IMR-90 (cell line): ENCODE measurements at regions not wholly inside any gene's neighbourhood (a gene's known extent, or its start where the extent isn't known, plus 50 kb on each side); places are given as distances from the start of the nearest gene placed in this dataset.

Experiments used
- ATAC-seq: fragments of 200-7000 bp; cut with Tn5 transposase; 2 replicates; pipeline ENCODE4 v1.9.1; 2020; ENCODE audit warnings: low read depth, mild to moderate bottlenecking, moderate library complexity
- BruUV-seq: library from RNA; stranded (reverse); fragments of 400-500 nt; replicated peaks from 2 replicates; lab custom pipeline; 2021; lab: Mats Ljungman, UMichigan
- CTCF ChIA-PET: fragments of 300-600 bp; formaldehyde crosslinking; extraction: SDS; loops from one replicate; lab custom pipeline; 2021; ENCODE audit warnings: antibody characterized with exemption; lab: Yijun Ruan, JAX
- POLR2A ChIA-PET: fragments of 300-600 bp; sonication (Branson Sonifier 250); formaldehyde crosslinking; loops from one replicate; lab custom pipeline; 2022; ENCODE audit warnings: antibody characterized with exemption; ENCODE audit not compliant: unreplicated experiment; lab: Charles Lee
- DNase-seq: peaks from one replicate; pipeline ENCODE4 v3.0.0; 2013
- H2AFZ ChIP-seq: replicated peaks from 2 replicates; pipeline ENCODE3; 2013; ENCODE audit warnings: low read length, mild to moderate bottlenecking; ENCODE audit not compliant: poor library complexity
- H2AK5ac ChIP-seq: 2 replicates; pipeline ENCODE4 v1.6.1; 2013; ENCODE audit warnings: low read depth, low read length, inconsistent platforms
- H2AK9ac ChIP-seq: replicated peaks from 2 replicates; pipeline ENCODE3; 2013; ENCODE audit warnings: mild to moderate bottlenecking, low read depth, low read length, moderate library complexity; ENCODE audit not compliant: poor library complexity
- H2BK120ac ChIP-seq: 2 replicates; pipeline ENCODE4 v1.6.1; 2013; ENCODE audit warnings: low read depth, low read length, inconsistent platforms
- H2BK15ac ChIP-seq: 3 replicates; pipeline ENCODE4 v1.6.1; 2013; ENCODE audit warnings: low read depth, low read length, inconsistent platforms
- H2BK20ac ChIP-seq: 2 replicates; pipeline ENCODE4 v1.6.1; 2013; ENCODE audit warnings: low read depth, mild to moderate bottlenecking, inconsistent platforms, low read length, moderate library complexity
- H2BK5ac ChIP-seq: 2 replicates; pipeline ENCODE4 v1.6.1; 2013; ENCODE audit warnings: mild to moderate bottlenecking, low read depth, low read length, inconsistent platforms; ENCODE audit not compliant: poor library complexity, severe bottlenecking
- H3K14ac ChIP-seq: replicated peaks from 2 replicates; pipeline ENCODE4 v1.6.1; 2013; ENCODE audit warnings: low read depth, low read length, inconsistent platforms
- H3K18ac ChIP-seq: 2 replicates; pipeline ENCODE4 v1.6.1; 2013; ENCODE audit warnings: low read depth, low read length, control low read depth
- H3K23ac ChIP-seq: 2 replicates; pipeline ENCODE4 v1.6.1; 2013; ENCODE audit warnings: low read depth, low read length, inconsistent platforms
- H3K27ac ChIP-seq: 2 replicates; pipeline ENCODE4 v1.5.1; 2013; ENCODE audit warnings: mild to moderate bottlenecking, control low read depth, low read length; ENCODE audit not compliant: insufficient read depth
- H3K27me3 ChIP-seq: 2 replicates; pipeline ENCODE4 v1.6.1; 2013; ENCODE audit warnings: low read length; ENCODE audit not compliant: control insufficient read depth, insufficient read depth
- H3K36me3 ChIP-seq: 2 replicates; pipeline ENCODE4 v1.6.1; 2013; ENCODE audit warnings: low read length, mixed read lengths; ENCODE audit not compliant: control insufficient read depth, insufficient read depth
- H3K4ac ChIP-seq: 2 replicates; pipeline ENCODE4 v1.6.1; 2013; ENCODE audit warnings: low read depth, low read length, inconsistent platforms
- H3K4me1 ChIP-seq: 2 replicates; pipeline ENCODE4 v1.6.1; 2013; ENCODE audit warnings: low read length, mixed read lengths; ENCODE audit not compliant: control insufficient read depth, insufficient read depth
- H3K4me2 ChIP-seq: 2 replicates; pipeline ENCODE4 v1.6.1; 2013; ENCODE audit warnings: low read depth, mild to moderate bottlenecking, control low read depth, low read length, moderate library complexity
- H3K4me3 ChIP-seq: 2 replicates; pipeline ENCODE4 v1.5.1; 2013; ENCODE audit warnings: low read depth, mild to moderate bottlenecking, control low read depth, low read length, moderate library complexity; ENCODE audit not compliant: insufficient read depth
- H3K56ac ChIP-seq: 2 replicates; pipeline ENCODE4 v1.6.1; 2013; ENCODE audit warnings: low read length, inconsistent platforms; ENCODE audit not compliant: insufficient read depth; ENCODE audit errors: extremely low read depth
- H3K79me1 ChIP-seq, 2 experiments: 2 replicates each; pipeline ENCODE4 v1.6.1; 2013; ENCODE audit warnings: low read length in 2 of 2, inconsistent platforms in 1 of 2, low read depth in 1 of 2
- H3K9ac ChIP-seq: 2 replicates; pipeline ENCODE4 v1.6.1; 2013; ENCODE audit warnings: low read depth, low read length, control low read depth
- H3K9me1 ChIP-seq: 2 replicates; pipeline ENCODE4 v1.6.1; 2013; ENCODE audit warnings: low read length, inconsistent platforms; ENCODE audit not compliant: insufficient read depth
- H3K9me3 ChIP-seq: 2 replicates; pipeline ENCODE4 v1.6.1; 2013; ENCODE audit warnings: low read length; ENCODE audit not compliant: control insufficient read depth, insufficient read depth
- H4K20me1 ChIP-seq: 2 replicates; pipeline ENCODE4 v1.6.1; 2013; ENCODE audit warnings: low read length, inconsistent platforms; ENCODE audit not compliant: insufficient read depth
- H4K5ac ChIP-seq: 2 replicates; pipeline ENCODE4 v1.6.1; 2013; ENCODE audit warnings: mild to moderate bottlenecking, low read depth, low read length, control low read depth
- H4K8ac ChIP-seq, 2 experiments: 2 replicates each; pipeline ENCODE4 v1.6.1; 2013; ENCODE audit warnings: low read depth in 2 of 2, low read length in 2 of 2, control low read depth in 1 of 2, inconsistent platforms in 1 of 2
- H4K91ac ChIP-seq: 2 replicates; pipeline ENCODE4 v1.6.1; 2013; ENCODE audit warnings: low read depth, low read length, inconsistent platforms; ENCODE audit not compliant: insufficient read depth
- BHLHE40 ChIP-seq: fragments of 150-350 bp; IDR thresholded peaks from 2 replicates; pipeline ENCODE4 v1.6.1; 2016; ENCODE audit warnings: mild to moderate bottlenecking, low read depth, low read length
- CEBPB ChIP-seq: IDR thresholded peaks from 2 replicates; pipeline ENCODE4 v1.6.1; 2012; ENCODE audit warnings: low read depth, low read length, improper control_type of control experiment
- FOS ChIP-seq: fragments of 150-350 bp; IDR thresholded peaks from 2 replicates; pipeline ENCODE4 v1.6.1; 2016; ENCODE audit warnings: low read depth, low read length
- MAFK ChIP-seq: IDR thresholded peaks from 2 replicates; pipeline ENCODE4 v1.6.1; 2012; ENCODE audit warnings: low read depth, low read length, improper control_type of control experiment
- MAZ ChIP-seq: IDR thresholded peaks from 2 replicates; pipeline ENCODE4 v1.6.1; 2012; ENCODE audit warnings: low read depth, mild to moderate bottlenecking, low read length, improper control_type of control experiment, moderate library complexity, borderline replicate concordance
- MXI1 ChIP-seq: IDR thresholded peaks from 2 replicates; pipeline ENCODE4 v1.6.1; 2012; ENCODE audit warnings: low read depth, mild to moderate bottlenecking, low read length, moderate library complexity, borderline replicate concordance
- NFE2L2 ChIP-seq: fragments of 150-350 bp; IDR thresholded peaks from 2 replicates; pipeline ENCODE4 v1.6.1; 2016; ENCODE audit warnings: low read depth, mild to moderate bottlenecking, low read length
- POLR2A ChIP-seq: IDR thresholded peaks from 2 replicates; pipeline ENCODE4 v1.6.1; 2012; ENCODE audit warnings: mild to moderate bottlenecking, low read depth, low read length
- RAD21 ChIP-seq: IDR thresholded peaks from 2 replicates; pipeline ENCODE4 v1.6.1; 2012; ENCODE audit warnings: low read length, improper control_type of control experiment
- RCOR1 ChIP-seq: IDR thresholded peaks from 2 replicates; pipeline ENCODE4 v1.6.1; 2012; ENCODE audit warnings: mild to moderate bottlenecking, low read length, improper control_type of control experiment; ENCODE audit not compliant: insufficient replicate concordance
- RFX5 ChIP-seq: IDR thresholded peaks from 2 replicates; pipeline ENCODE4 v1.8.0; 2012; ENCODE audit warnings: low read depth, mild to moderate bottlenecking, low read length, moderate library complexity
- SMC3 ChIP-seq: fragments of 150-350 bp; IDR thresholded peaks from 2 replicates; pipeline ENCODE4 v1.6.1; 2016; ENCODE audit warnings: low read depth, mild to moderate bottlenecking, antibody characterized with exemption, low read length, moderate library complexity
- WGBS, 2 experiments: methylation state at CpG; one replicate each; pipeline versions ENCODE4 v1.1.5 to v1.1.7; 2013; ENCODE audit warnings: missing lambda C conversion rate in 2 of 2; ENCODE audit not compliant: insufficient read length in 1 of 2; ENCODE audit errors: extremely low coverage in 2 of 2; 5-methylcytosine and 5-hydroxymethylcytosine counted together
- dilution Hi-C: fragments of 300-500 bp; cut with HindIII; formaldehyde crosslinking; loops from one replicate; pipeline ENCODE4 v1.14.3; 2018; ENCODE audit warnings: low sequenced_read_pairs; ENCODE audit not compliant: unreplicated experiment
- in situ Hi-C: fragments of 300-500 bp; cut with MboI; formaldehyde crosslinking; loops from 3 replicates; pipeline ENCODE4 v1.14.3; 2019; ENCODE audit warnings: low sequenced_read_pairs, inconsistent platforms, mixed read lengths
- intact Hi-C: fragments of 100-400 bp; cut with micrococcal nuclease; formaldehyde crosslinking; loops from 2 replicates; pipeline ENCODE4 v1.10.0; 2022
- TF ChIP-seq, protein P1 (sequence below): fragments of 150-350 bp; IDR thresholded peaks from 2 replicates; pipeline ENCODE4 v1.6.1; 2017; ENCODE audit warnings: mild to moderate bottlenecking, antibody characterized with exemption, low read length, low read depth
- TF ChIP-seq, protein P2 (sequence below): fragments of 150-350 bp; IDR thresholded peaks from 2 replicates; pipeline ENCODE4 v1.6.1; 2016; ENCODE audit warnings: low read depth, mild to moderate bottlenecking, low read length, moderate library complexity, borderline replicate concordance
- TF ChIP-seq, protein P3 (sequence below): conservative IDR thresholded peaks from 2 replicates; pipeline ENCODE4 v1.5.1; 2012; ENCODE audit warnings: mild to moderate bottlenecking, low read depth, low read length, improper control_type of control experiment

DNA sequence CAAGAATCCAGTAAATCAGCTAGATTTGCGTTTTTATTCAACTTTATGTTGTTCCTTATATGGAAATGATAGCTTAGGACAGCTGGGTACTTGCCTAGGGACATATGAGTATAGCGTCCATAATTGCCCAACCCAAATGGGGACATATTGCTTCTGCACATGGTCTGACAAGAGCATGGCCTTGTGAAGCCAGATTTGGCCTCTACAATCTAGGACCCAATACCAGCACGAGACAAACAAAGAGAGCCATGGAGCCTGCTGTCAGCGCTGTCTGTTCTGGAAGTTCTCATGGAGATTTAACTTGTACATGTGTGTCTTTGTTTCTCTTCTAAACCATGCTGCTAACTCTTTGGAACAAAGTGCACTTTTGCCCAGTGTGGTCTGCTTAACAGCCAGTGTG lies 240.0 kb upstream of the CAMK1G start:
- ChIA-PET POLR2A (no interaction called here), CTCF (no interaction called here)
- WGBS, 2 experiments: no CpG with 5 or more reads among the region's 4 CpGs
- BruUV-seq: no TSS peak
- Histone ChIP-seq H3K14ac (no peak overlapping the region), H3K27ac (no peak overlapping the region), H3K9me1 (no peaks in the 10 kb centered on the region), H3K18ac (no peak overlapping the region), H3K23ac (no peak overlapping the region), H3K9me3 (no peaks in the 10 kb centered on the region), H4K91ac (no peak overlapping the region), H3K9ac (no peak overlapping the region), H3K4me2 (no peak overlapping the region), H3K27me3 (peaks cover 18% of the 10 kb centered on the region), H2BK15ac (no peak overlapping the region), H4K5ac (no peak overlapping the region), H3K56ac (no peak overlapping the region), H3K79me1 (no peaks in the 10 kb centered on the region), H3K4me1 (no peaks in the 10 kb centered on the region; the same call in 1 of the 2 replicates), H2AK5ac (no peak overlapping the region), H4K8ac (no peak overlapping the region), H4K20me1 (no peaks in the 10 kb centered on the region), H2BK20ac (no peak overlapping the region), H3K4me3 (no peak overlapping the region), H2AFZ (no peak overlapping the region), H2BK120ac (no peak overlapping the region), H3K4ac (no peak overlapping the region), H2BK5ac (no peak overlapping the region), H3K36me3 (no peaks in the 10 kb centered on the region), H2AK9ac (no peak overlapping the region)
- intact Hi-C loops (no loop called here), dilution Hi-C loops (no loop called here), in situ Hi-C loops (no loop called here)
- no peak for ATAC-seq
- DNase-seq: no peak
- TF ChIP-seq RCOR1: no peak
- no peak for TF ChIP-seq RAD21
- TF ChIP-seq BHLHE40: no peak
- TF ChIP-seq, protein P1, sequence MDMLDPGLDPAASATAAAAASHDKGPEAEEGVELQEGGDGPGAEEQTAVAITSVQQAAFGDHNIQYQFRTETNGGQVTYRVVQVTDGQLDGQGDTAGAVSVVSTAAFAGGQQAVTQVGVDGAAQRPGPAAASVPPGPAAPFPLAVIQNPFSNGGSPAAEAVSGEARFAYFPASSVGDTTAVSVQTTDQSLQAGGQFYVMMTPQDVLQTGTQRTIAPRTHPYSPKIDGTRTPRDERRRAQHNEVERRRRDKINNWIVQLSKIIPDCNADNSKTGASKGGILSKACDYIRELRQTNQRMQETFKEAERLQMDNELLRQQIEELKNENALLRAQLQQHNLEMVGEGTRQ: no peak
- TF ChIP-seq MAFK: no peak
- TF ChIP-seq POLR2A: no peak
- no peak for TF ChIP-seq MAZ
- TF ChIP-seq NFE2L2: no peak
- no peak for TF ChIP-seq CEBPB
- TF ChIP-seq, protein P2, sequence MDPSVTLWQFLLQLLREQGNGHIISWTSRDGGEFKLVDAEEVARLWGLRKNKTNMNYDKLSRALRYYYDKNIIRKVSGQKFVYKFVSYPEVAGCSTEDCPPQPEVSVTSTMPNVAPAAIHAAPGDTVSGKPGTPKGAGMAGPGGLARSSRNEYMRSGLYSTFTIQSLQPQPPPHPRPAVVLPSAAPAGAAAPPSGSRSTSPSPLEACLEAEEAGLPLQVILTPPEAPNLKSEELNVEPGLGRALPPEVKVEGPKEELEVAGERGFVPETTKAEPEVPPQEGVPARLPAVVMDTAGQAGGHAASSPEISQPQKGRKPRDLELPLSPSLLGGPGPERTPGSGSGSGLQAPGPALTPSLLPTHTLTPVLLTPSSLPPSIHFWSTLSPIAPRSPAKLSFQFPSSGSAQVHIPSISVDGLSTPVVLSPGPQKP: no peak
- TF ChIP-seq RFX5: no peak
- TF ChIP-seq SMC3: no peak
- TF ChIP-seq MXI1: no peak
- no peak for TF ChIP-seq FOS
- TF ChIP-seq, protein P3, sequence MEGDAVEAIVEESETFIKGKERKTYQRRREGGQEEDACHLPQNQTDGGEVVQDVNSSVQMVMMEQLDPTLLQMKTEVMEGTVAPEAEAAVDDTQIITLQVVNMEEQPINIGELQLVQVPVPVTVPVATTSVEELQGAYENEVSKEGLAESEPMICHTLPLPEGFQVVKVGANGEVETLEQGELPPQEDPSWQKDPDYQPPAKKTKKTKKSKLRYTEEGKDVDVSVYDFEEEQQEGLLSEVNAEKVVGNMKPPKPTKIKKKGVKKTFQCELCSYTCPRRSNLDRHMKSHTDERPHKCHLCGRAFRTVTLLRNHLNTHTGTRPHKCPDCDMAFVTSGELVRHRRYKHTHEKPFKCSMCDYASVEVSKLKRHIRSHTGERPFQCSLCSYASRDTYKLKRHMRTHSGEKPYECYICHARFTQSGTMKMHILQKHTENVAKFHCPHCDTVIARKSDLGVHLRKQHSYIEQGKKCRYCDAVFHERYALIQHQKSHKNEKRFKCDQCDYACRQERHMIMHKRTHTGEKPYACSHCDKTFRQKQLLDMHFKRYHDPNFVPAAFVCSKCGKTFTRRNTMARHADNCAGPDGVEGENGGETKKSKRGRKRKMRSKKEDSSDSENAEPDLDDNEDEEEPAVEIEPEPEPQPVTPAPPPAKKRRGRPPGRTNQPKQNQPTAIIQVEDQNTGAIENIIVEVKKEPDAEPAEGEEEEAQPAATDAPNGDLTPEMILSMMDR: no peak
